HFFc6 (cell line): ENCODE measurements at regions not wholly inside any gene's neighbourhood (a gene's known extent, or its start where the extent isn't known, plus 50 kb on each side); places are given as distances from the start of the nearest gene placed in this dataset.

Experiments used
- DNase-seq: peaks from one replicate; pipeline ENCODE4 v3.0.0-alpha.2; 2018
- H3K27ac Mint-ChIP-seq: 2 replicates; pipeline ENCODE4 v1.8.0; 2020; ENCODE audit warnings: mild to moderate bottlenecking, mixed read lengths
- H3K27me3 Mint-ChIP-seq: 2 replicates; pipeline ENCODE4 v1.8.0; 2021; ENCODE audit warnings: mild to moderate bottlenecking, moderate library complexity, mixed read lengths; ENCODE audit not compliant: insufficient read depth
- H3K36me3 Mint-ChIP-seq: 2 replicates; pipeline ENCODE4 v1.8.0; 2021; ENCODE audit warnings: low read depth, mixed read lengths
- H3K4me1 Mint-ChIP-seq: 2 replicates; pipeline ENCODE4 v1.8.0; 2020; ENCODE audit warnings: low read depth, mixed read lengths
- H3K4me3 Mint-ChIP-seq: 2 replicates; pipeline ENCODE4 v1.8.0; 2020; ENCODE audit warnings: mild to moderate bottlenecking, moderate library complexity, mixed read lengths
- H3K9me3 Mint-ChIP-seq: 2 replicates; pipeline ENCODE4 v1.8.0; 2020; ENCODE audit warnings: mild to moderate bottlenecking, mixed read lengths
- TF ChIP-seq, protein P1 (sequence below): fragments of 200-600 bp; sonication (generic); IDR thresholded peaks from 2 replicates; pipeline ENCODE4 v1.5.0; 2021; ENCODE audit warnings: antibody characterized with exemption, mild to moderate bottlenecking

DNA sequence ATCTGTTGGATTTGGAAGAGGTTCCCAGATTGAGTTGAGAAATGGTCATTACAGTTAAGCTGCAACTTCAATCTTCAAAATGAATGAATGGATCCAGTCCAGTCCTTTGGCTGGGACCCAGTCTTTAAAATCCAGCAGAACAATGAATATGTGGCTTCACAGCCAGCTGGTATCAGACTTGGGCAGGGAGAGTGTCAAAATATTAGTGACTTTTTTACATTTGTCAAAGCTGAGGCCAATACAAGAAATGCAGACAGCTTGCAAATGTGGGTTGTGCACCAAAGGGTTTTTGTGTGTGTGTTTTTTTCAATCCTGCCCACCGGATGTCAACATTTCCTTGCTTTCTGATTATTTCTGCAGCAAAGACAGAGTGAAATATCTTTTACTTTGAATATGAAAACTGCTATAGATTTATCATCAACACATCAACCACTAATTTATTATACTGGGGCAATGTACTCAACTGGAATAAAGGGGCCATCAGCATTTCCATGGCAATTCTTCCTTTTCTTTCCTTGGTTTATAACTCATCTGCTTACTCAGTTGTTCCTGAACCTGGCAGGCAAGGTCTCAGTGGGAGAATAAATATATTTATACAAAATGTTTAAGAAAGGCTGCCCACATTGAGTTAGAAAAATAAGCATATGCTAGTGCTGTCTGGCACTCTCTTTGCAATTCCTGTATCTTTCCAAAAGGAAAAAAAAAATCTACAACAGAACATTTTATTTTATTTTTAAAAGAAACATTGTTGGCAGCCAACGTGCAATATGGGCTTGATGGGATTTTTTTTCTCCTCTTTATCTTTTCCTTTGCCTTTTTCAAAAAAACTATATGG, 491.6 kb upstream of the C1orf87 start:
- Mint-ChIP-seq H3K36me3 (no peaks in the 10 kb centered on the region), H3K9me3 (peaks cover 41% of the 10 kb centered on the region), H3K27ac (no peak overlapping the region), H3K4me3 (no peak overlapping the region), H3K4me1 (no peaks in the 10 kb centered on the region), H3K27me3 (no peaks in the 10 kb centered on the region)
- DNase-seq, result no peak
- TF ChIP-seq, protein P1, sequence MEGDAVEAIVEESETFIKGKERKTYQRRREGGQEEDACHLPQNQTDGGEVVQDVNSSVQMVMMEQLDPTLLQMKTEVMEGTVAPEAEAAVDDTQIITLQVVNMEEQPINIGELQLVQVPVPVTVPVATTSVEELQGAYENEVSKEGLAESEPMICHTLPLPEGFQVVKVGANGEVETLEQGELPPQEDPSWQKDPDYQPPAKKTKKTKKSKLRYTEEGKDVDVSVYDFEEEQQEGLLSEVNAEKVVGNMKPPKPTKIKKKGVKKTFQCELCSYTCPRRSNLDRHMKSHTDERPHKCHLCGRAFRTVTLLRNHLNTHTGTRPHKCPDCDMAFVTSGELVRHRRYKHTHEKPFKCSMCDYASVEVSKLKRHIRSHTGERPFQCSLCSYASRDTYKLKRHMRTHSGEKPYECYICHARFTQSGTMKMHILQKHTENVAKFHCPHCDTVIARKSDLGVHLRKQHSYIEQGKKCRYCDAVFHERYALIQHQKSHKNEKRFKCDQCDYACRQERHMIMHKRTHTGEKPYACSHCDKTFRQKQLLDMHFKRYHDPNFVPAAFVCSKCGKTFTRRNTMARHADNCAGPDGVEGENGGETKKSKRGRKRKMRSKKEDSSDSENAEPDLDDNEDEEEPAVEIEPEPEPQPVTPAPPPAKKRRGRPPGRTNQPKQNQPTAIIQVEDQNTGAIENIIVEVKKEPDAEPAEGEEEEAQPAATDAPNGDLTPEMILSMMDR, result no peak

DNA sequence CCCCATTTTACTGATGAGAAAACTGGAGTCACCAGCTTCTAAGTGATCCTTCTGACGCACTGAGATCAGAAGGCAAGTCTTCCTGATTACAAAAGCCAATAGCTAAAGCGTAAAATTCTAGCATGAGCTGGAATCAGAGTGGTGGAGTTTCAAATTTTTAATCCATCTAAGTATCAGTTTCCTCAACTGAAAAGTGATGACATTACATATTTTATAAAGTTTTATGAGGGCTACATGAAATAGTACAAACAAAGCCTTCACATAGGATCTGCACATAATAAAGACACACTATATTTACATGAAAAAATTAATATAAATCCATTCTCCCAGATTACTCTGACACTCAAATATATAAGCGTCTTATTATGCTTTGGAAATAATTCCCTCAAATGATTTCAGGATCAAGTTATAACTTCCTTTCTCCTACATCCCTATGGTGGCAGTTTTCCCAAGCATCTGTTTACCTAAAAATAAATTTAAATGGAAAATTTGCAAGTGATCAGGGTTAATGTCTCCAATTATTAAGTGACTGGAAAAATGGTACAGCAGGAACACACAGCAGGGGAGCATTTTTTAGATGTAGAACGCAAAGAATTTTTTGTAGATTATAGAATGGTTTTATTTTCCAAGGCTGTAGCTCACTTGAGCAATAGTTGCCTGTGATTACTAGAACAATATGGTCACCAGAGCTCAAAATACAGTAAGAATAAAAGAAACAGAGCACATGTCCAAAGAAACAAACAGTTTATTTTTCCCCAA, 490.4 kb upstream of the C1orf87 start:
- H3K4me3 Mint-ChIP-seq, result no peak overlapping the region
- no peaks in the 10 kb centered on the region for H3K27me3 Mint-ChIP-seq
- TF ChIP-seq, protein P1, result no peak
- H3K27ac Mint-ChIP-seq, result no peak overlapping the region
- H3K36me3 Mint-ChIP-seq, result peaks cover 5% of the 10 kb centered on the region
- H3K4me1 Mint-ChIP-seq, result no peaks in the 10 kb centered on the region
- peaks cover 38% of the 10 kb centered on the region for H3K9me3 Mint-ChIP-seq
- DNase-seq, result no peak

DNA sequence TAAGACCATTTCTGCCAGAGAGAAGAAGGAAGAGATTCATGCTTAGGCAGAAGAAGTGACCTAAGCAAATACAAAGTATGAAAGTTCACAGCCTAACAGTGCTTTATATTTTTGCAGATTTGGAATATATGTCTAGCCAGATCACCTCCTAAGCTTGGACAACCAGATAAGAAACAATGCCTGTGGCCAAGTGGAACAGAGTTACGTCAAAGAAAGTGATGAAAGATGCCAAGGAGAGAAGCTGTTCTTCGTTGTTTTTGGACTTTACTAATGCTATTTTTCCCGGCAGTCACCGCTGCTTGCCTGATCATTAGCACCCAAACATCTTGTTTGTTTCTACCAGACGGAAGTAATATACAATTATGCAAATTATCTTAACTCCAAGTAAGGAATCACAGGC, 489.2 kb upstream of the C1orf87 start:
- H3K36me3 Mint-ChIP-seq, result peaks cover 5% of the 10 kb centered on the region
- peaks cover 32% of the 10 kb centered on the region for H3K9me3 Mint-ChIP-seq
- no peaks in the 10 kb centered on the region for H3K27me3 Mint-ChIP-seq
- TF ChIP-seq, protein P1, result no peak
- H3K4me3 Mint-ChIP-seq, result no peak overlapping the region
- no peaks in the 10 kb centered on the region for H3K4me1 Mint-ChIP-seq
- DNase-seq, result no peak
- no peak overlapping the region for H3K27ac Mint-ChIP-seq

DNA sequence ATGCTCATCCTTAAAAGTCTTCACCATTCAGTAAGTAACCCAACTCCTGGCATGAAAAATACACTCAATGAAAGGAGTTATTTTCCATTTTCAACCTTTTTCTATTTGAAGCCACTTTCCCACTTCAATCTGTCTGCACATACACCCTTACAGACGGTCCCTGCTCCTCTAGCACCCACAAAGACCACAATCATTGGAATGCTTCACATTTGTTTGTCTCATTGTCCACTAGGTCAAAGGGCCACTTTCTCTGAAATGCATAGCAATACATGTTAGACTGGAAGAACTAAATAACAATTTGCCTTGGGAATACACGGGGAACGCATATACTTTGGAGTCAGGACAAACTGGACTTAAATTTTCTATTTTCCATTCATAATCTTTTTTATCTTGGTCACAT, 487.1 kb upstream of the C1orf87 start:
- Mint-ChIP-seq H3K4me1 (no peaks in the 10 kb centered on the region), H3K27ac (no peak overlapping the region), H3K27me3 (no peaks in the 10 kb centered on the region), H3K4me3 (no peak overlapping the region), H3K9me3 (peaks cover 34% of the 10 kb centered on the region), H3K36me3 (peaks cover 5% of the 10 kb centered on the region)
- TF ChIP-seq, protein P1, result no peak
- DNase-seq, result no peak

DNA sequence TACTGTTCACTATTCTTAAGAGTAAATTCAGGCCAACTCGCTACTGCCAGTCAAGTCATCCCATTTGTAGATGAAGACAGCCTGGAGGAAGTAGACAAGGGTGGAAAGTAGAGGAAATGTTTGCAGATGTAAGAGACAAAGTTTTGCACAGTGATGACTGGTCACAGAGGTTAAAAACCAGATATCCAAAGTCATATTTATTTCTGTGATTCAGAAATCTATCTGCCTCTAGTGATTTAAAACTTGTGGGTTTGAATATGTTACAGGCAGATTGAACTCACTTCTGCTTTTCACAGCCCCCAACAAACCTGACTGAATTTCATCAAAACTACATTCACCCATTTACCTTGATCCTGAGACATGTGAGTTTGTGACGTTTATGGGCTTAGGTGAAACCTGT, 484.7 kb upstream of the C1orf87 start:
- DNase-seq, result no peak
- Mint-ChIP-seq H3K4me3 (no peak overlapping the region), H3K36me3 (peaks cover 5% of the 10 kb centered on the region), H3K4me1 (no peaks in the 10 kb centered on the region), H3K27ac (no peak overlapping the region), H3K9me3 (peaks cover 29% of the 10 kb centered on the region), H3K27me3 (no peaks in the 10 kb centered on the region)
- TF ChIP-seq, protein P1, result no peak
